PFSK-1 (cell line): ENCODE measurements at regions not wholly inside any gene's neighbourhood (a gene's known extent, or its start where the extent isn't known, plus 50 kb on each side); places are given as distances from the start of the nearest gene placed in this dataset.

Experiments used
- FOXP2 ChIP-seq: optimal IDR thresholded peaks from 2 replicates; pipeline ENCODE3; 2011; ENCODE audit warnings: borderline replicate concordance, control low read depth, inconsistent platforms; ENCODE audit not compliant: insufficient read depth; ENCODE audit errors: extremely low read length, extremely low read depth
- POLR2AphosphoS5 ChIP-seq: IDR thresholded peaks from 2 replicates; pipeline ENCODE4 v1.6.1; 2012; ENCODE audit warnings: low read depth, mild to moderate bottlenecking, control low read depth, low read length, moderate library complexity
- SIN3A ChIP-seq: IDR thresholded peaks from 2 replicates; pipeline ENCODE4 v1.6.1; 2012; ENCODE audit warnings: mild to moderate bottlenecking, low read length, moderate library complexity, borderline replicate concordance; ENCODE audit not compliant: insufficient read depth
- TAF1 ChIP-seq: IDR thresholded peaks from 2 replicates; pipeline ENCODE4 v1.6.1; 2012; ENCODE audit warnings: low read length, control low read depth, borderline replicate concordance; ENCODE audit not compliant: insufficient read depth
- TF ChIP-seq, protein P1 (sequence below), 2 experiments: IDR thresholded peaks; 2 replicates each; pipeline versions ENCODE4 v1.6.1 to v1.8.0; 2011 to 2012; ENCODE audit warnings: low read depth in 2 of 2, low read length in 2 of 2, control low read depth in 1 of 2, inconsistent platforms in 1 of 2, mild to moderate bottlenecking in 1 of 2, moderate library complexity in 1 of 2; ENCODE audit not compliant: insufficient read depth in 1 of 2

DNA sequence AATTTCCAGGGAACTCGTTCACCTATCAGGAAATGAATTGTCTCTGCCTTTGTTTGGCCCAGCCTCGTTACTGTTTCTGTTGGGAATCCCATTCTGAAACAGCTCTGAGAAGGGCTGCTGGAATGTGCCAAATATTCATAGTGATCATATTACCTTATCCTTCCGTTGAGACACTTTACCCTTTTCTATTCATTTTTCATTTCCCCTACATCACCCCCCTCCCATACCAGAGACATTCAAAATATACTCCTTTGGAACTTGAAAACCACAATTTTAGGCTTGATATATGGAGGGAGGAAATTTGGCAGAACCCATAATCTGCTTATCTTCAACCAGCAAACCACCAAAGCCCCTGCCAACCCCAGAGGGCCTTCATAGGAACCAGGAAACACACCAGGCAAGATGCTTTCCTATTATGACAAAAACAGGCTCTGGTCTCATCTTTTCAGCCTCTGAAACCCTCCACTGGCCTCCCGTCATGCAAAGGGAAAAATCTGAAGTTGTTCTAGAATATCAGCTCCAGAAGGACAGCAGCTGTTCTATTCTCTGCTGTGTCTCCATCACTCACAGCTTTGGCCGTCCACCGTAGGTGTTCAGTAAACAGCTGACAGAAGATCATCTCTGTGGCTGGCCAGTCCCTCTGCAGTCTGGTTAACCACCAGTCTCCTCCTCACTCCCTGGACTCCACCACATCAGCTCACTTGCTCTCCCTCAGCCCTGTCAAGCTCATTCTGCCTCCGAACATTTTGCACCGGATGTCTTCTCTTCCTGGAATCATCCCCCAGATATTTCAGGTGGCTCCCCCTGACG lies 217.2 kb upstream of the WWC1 start:
- TF ChIP-seq POLR2AphosphoS5: no peak
- no peak for TF ChIP-seq TAF1
- TF ChIP-seq SIN3A: no peak
- TF ChIP-seq, protein P1, sequence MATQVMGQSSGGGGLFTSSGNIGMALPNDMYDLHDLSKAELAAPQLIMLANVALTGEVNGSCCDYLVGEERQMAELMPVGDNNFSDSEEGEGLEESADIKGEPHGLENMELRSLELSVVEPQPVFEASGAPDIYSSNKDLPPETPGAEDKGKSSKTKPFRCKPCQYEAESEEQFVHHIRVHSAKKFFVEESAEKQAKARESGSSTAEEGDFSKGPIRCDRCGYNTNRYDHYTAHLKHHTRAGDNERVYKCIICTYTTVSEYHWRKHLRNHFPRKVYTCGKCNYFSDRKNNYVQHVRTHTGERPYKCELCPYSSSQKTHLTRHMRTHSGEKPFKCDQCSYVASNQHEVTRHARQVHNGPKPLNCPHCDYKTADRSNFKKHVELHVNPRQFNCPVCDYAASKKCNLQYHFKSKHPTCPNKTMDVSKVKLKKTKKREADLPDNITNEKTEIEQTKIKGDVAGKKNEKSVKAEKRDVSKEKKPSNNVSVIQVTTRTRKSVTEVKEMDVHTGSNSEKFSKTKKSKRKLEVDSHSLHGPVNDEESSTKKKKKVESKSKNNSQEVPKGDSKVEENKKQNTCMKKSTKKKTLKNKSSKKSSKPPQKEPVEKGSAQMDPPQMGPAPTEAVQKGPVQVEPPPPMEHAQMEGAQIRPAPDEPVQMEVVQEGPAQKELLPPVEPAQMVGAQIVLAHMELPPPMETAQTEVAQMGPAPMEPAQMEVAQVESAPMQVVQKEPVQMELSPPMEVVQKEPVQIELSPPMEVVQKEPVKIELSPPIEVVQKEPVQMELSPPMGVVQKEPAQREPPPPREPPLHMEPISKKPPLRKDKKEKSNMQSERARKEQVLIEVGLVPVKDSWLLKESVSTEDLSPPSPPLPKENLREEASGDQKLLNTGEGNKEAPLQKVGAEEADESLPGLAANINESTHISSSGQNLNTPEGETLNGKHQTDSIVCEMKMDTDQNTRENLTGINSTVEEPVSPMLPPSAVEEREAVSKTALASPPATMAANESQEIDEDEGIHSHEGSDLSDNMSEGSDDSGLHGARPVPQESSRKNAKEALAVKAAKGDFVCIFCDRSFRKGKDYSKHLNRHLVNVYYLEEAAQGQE (IDR thresholded peaks at IDR 0.05; ENCODE audit: insufficient read depth in 1 of 2, low read depth in 2 of 2, low read length in 2 of 2): no peak
- no peak for TF ChIP-seq FOXP2

DNA sequence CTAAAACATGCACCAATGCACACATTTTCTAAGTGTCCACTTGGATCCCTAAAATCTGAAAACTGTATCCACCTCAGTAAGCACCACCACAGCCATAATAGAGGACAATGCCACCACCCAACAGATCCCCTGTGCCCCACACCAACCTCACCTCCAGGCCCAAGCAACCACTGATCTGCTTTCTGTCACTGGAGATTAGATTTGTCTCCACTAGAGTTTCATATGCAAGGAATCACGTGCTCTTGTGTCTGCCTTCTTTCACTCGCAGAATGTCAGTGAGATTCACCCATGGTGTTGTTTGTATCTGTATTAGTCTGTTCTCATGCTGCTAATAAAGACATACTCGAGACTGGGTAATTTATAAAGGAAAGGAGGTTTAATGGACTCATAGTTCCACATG lies 216.1 kb upstream of the WWC1 start:
- TF ChIP-seq, protein P1 (IDR thresholded peaks at IDR 0.05; ENCODE audit: insufficient read depth in 1 of 2, low read depth in 2 of 2, low read length in 2 of 2): no peak
- TF ChIP-seq POLR2AphosphoS5 (no peak), SIN3A (no peak), TAF1 (no peak), FOXP2 (no peak)

DNA sequence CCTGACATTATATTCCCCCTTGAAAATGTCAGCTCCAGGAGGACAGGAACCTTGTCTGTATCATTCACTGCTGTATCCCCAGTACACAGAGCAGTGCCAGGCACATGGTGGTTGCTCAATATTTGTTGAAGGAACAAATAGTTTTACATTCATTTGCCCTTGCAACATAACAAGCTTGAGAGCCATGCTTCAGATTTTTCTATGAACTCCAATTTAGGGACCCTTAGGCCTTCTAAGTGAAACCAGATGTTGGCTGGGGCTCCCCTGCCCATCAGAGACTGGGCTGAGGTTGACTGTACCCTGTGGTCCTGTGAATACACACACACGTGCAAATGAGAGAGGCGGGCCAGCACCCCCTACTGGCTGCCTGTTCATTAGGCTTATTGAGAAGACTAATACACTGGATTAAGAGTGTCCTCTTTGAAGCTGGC lies 214.9 kb upstream of the WWC1 start:
- no peak for TF ChIP-seq POLR2AphosphoS5

DNA sequence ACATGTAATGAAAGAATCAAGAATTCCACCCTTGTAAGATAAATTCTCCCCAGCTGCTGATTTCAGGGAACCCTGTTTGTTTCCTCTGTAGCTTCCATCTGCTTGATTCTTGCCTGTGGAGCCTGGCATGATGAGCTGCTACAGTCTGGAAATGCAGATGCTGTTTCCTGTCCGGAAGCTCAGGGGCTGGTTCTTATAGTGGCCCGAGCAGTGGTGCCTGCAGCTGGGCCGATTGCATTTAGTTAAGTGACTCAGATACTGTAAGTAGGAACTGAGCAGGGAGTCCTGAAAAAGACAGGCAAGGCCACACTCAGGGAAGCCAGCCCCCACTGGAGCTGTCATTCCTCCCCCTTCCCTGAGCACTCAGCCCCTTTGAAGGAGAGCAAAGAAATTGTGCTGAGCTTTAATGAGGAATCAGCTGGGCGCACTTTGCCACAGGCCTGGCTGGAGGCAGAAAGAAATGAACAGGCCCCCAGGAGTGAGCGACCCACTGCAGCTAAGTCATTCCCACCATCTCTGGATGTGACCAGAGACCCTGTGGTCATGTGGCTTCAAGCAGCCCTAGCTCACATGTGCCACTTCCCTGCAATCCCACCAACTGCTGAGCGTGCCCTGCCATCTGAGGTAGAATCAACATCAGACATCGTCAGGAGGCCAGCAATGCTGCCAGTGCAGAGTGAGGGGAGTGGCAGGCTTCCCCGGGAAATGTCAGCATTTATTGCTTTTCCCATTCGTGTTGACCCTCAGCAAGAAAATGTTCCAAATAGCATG lies 206.0 kb upstream of the WWC1 start:
- TF ChIP-seq FOXP2 (no peak), SIN3A (no peak), POLR2AphosphoS5 (no peak), TAF1 (no peak)
- TF ChIP-seq, protein P1 (IDR thresholded peaks at IDR 0.05; ENCODE audit: insufficient read depth in 1 of 2, low read depth in 2 of 2, low read length in 2 of 2): no peak

DNA sequence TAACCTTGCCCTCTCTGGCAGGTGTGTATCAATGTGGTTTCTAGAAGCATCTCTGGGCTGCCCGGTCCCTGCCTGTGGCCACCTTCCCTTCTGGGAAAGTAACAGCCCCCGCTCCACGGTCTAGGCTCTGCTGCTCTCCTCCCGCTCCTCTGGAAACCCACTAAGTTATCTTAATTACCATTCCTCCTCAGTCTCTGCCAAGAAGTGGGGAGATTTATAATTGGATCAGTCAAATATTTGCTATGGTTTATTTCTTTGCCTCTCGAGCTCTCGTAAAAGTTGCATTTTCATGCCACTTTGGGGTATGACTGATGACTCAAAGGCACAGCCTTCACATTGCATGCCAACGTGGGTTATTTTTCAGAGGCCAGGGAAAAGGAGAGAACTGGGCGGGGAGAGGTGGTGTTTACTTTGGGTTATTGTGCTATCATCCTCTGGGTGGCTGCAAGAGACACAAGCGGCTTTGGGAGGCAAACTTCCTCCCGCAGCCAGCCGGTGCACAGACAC lies 205.3 kb upstream of the WWC1 start:
- TF ChIP-seq, protein P1 (IDR thresholded peaks at IDR 0.05; ENCODE audit: insufficient read depth in 1 of 2, low read depth in 2 of 2, low read length in 2 of 2): no peak
- TF ChIP-seq POLR2AphosphoS5 (no peak), FOXP2 (no peak), SIN3A (no peak), TAF1 (no peak)
